HL-60 (cell line): ENCODE measurements at regions not wholly inside any gene's neighbourhood (a gene's known extent, or its start where the extent isn't known, plus 50 kb on each side); places are given as distances from the start of the nearest gene placed in this dataset.

Experiments
- GABPA ChIP-seq: IDR thresholded peaks from 2 replicates; pipeline ENCODE4 v1.6.1; 2012; ENCODE audit warnings: low read depth
- POLR2AphosphoS5 ChIP-seq: IDR thresholded peaks from 2 replicates; pipeline ENCODE4 v1.6.1; 2012; ENCODE audit warnings: low read depth
- REST ChIP-seq: IDR thresholded peaks from 2 replicates; pipeline ENCODE4 v1.6.1; 2012; ENCODE audit warnings: low read depth; ENCODE audit not compliant: insufficient replicate concordance
- TF ChIP-seq, protein P1 (sequence below): IDR thresholded peaks from one replicate; pipeline ENCODE4 v1.5.1; 2011; ENCODE audit warnings: low read length, control low read depth, inconsistent platforms; ENCODE audit not compliant: insufficient read depth

GRCh38 chr2:2565671-2566070, 234.6 kb upstream of the MYT1L start:
- TF ChIP-seq, protein P1, sequence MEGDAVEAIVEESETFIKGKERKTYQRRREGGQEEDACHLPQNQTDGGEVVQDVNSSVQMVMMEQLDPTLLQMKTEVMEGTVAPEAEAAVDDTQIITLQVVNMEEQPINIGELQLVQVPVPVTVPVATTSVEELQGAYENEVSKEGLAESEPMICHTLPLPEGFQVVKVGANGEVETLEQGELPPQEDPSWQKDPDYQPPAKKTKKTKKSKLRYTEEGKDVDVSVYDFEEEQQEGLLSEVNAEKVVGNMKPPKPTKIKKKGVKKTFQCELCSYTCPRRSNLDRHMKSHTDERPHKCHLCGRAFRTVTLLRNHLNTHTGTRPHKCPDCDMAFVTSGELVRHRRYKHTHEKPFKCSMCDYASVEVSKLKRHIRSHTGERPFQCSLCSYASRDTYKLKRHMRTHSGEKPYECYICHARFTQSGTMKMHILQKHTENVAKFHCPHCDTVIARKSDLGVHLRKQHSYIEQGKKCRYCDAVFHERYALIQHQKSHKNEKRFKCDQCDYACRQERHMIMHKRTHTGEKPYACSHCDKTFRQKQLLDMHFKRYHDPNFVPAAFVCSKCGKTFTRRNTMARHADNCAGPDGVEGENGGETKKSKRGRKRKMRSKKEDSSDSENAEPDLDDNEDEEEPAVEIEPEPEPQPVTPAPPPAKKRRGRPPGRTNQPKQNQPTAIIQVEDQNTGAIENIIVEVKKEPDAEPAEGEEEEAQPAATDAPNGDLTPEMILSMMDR: no peak
- TF ChIP-seq POLR2AphosphoS5 (no peak), REST (no peak), GABPA (no peak)
